HUDEP-2 (cell line): ENCODE measurements at regions not wholly inside any gene's neighbourhood (a gene's known extent, or its start where the extent isn't known, plus 50 kb on each side); places are given as distances from the start of the nearest gene placed in this dataset.
"Not testable (repeated sequence)": the region's sequence is repeated elsewhere in the genome, so short reads cannot be mapped to it uniquely, and the experiment has no call there.

Experiments
- DNase-seq, 76 experiments: peaks; one replicate each; lab custom pipeline; 2025; ENCODE audit not compliant: unreplicated experiment in 76 of 76; lab: John Stamatoyannopoulos, UW

DNA sequence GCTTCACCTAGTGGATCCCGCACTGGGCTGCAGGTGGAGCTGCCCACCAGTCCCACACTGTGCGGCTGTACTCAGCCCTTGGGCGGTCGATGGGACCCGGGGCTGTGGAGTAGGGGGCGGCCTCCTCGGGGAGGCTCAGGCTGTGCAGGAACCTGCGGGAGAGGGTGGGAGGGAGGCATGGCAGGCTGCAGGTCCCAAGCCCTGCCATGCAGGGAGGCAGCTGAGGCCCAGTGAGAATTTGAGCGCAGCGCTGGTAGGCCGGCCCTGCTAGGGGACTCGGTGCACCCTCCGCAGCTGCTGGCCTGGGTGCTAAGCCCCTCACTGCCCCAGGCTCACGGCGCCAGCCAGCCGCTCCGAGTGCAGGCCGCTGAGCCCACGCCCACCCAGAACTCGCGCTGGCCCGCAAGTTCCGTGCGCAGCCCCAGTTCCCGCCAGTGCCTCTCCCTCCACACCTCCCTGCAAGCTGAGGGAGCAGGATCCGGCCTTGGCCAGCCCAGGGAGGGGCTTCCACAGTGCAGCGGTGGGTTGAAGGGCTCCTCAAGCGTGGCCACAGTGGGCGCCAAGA is 1407.6 kb downstream of the EPHA7 start:
- DNase-seq: no peak

DNA sequence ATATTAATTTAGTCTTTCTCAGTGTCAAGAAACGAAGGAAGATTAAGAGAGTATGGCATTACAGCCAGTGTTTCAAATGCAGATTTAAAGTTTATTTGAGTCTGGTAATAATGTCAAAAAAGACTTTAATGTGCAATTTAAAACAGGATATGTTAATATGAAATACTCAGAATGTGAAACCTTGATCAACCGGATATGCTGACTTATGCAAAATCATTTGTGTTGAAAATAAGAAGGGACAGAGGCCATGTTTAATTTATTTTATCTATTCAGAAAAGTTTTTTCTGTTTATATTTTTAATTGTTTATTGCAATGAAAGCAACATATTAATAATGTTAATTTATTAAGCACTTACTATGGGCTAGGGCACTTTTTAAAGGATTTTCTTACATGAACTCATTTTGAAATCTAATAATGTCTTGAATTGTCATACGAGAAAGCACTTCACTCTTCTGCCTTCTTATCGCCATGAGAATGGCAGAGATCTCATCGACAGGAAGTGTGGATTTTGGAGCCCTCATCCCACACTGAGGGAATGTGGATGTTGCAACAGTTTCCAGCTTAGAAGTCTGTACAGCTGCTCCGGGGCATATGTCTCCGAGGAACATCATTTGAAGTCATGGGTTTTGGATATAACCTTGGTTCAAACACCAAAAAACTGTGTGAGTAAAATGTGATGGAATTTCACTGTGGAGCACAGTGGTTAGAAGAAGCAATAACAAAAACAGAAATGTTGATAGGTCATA is 1410.4 kb downstream of the EPHA7 start:
- no peak for DNase-seq

DNA sequence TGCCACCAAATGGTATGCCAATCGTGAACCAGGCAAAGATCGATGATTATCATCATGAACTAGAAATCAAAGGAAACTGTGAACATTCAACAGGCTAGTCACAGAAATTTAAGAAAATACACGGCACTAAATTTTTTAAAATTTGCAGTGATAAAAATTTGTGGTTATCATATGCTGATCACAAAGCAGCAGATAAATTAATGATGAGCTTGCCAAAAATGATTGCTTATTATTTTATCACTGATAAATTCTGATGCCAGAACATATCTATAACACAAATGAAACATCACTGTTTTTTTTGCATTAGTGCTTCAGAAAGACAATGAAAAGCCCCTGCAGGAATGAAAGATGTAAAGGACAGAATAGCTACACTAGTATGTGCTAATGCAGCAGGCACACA is 1413.2 kb upstream of the MAP3K7 start:
- no peak for DNase-seq

DNA sequence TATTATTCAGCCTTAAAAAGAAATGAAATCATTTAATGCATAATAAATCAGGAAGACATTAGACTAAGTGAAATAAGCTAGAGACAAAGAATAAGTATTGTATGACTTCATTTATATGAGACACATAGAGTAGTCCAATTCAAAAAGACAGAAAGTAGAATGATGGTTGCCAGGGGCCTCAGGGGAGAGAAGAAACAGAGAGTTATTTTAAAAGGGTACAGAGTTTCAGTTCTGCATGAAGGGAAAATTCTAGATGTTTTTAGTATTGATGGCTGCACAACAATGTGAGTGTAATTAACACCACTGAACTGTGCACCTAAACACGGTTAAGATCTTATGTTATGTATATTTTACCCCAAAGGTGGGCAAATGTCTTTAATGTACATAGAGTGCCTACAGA is 1407.9 kb upstream of the MAP3K7 start:
- DNase-seq: no peak

DNA sequence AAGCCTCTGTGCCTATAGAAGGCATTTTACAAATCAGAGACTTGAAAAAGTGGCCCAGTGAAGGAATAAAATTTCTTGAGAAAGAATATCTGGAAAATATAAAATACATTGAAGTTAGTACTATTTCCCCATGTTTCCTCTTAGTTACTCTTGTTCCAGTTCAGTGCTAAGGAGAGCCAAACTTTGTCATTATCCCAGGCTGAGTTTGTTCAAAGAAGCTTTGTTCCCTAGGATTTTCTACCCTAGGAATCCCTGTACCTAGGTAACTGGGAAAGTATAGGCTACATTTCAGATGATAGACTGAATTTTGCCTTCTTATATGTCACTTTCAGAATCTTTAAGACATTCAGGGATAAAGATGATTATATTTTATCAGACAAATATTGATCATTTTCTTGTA is 1395.7 kb upstream of the MAP3K7 start:
- no peak for DNase-seq

DNA sequence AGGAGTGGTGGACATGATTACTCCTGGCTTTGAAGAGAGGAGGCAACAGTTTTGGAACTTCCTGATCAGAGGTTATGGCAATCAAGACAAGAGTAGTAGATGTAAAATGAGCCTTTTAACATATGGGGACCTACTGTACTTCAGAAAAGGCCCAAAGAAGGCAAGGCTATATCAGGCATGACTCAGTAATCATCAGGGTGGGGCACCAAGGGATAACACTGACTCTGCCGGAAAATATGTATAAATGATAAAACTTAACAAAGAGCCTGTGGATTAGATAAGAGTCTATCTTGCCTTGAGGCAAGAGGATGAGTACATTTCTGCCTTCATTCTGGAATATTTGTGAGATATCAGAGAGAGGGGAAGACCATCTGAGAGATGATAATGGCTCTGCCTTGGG is 1389.9 kb upstream of the MAP3K7 start:
- peak in 4 of 76 experiments; percentile 37 to 53 (median 43) for DNase-seq

DNA sequence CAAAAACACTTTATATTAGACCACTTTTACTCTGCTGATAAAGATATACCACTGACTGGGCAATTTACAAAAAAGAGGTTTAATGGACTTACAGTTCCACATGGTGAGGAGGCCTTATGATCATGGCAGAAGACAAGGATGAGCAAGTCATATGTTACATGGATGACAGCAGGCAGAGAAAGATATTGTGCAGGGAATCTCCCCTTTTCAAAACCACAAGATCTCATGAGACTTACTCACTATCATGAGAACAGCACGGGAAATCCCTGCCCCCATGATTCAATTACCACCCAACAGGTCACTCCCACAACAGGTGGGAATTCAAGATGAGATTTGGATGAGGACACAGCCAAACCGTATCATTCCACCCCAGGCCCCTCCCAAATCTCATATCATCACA is 1383.8 kb upstream of the MAP3K7 start:
- DNase-seq: no peak

DNA sequence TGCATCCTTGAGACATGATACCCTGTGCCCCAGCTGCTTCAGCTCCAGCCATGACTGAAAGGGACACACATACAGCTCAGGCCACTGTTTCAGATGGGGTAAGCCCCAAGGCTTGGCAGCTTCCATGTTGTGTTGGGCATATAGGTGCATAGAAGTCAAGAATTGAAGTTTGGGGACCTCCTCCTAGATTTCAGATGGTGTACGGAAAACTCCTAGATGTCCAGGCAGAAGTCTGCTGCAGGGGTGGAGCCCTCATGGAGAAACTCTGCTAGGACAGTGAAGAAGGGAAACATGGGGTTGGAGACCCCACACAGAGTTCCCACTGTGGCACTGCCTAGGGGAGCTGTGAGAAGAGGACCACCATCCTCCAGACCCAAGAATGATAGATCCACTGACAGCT is 1379.0 kb upstream of the MAP3K7 start:
- DNase-seq: no peak

DNA sequence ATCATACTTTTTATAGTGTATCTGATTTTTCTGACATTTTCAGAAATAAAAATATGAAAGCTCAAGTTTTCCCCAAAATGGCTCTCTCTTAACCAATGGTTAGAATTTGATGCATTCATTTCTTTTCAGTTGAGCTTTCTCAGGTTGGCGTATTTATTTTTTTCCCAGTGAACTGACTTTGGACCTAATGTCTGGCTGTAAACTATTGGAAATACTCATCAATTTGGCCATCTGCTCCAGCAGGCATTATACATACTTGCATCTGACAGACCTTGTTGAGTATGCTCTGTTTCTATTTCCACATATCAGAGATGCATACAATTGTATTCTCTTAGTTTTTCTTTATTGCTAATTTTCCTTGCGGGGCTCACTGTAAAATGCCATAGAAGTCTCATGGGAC is 1374.8 kb upstream of the MAP3K7 start:
- DNase-seq: no peak

DNA sequence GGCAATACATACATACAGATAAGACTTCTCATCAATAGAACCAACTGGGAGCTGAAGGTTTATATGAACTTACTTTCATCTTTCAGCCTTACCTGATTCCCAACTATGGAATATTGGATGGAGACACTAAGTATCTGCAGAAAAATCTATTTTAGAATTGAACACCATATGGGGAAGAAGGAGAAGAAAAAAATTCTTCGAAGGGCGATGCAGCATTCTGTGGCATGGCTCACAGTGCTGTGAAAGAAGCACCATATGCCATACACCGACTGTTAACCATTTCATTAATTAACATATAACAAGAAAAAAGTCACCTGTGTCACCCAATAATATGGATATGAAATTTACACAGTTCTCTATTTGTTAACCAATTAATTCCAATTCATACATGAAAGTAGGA is 1374.4 kb upstream of the MAP3K7 start:
- DNase-seq: no peak

DNA sequence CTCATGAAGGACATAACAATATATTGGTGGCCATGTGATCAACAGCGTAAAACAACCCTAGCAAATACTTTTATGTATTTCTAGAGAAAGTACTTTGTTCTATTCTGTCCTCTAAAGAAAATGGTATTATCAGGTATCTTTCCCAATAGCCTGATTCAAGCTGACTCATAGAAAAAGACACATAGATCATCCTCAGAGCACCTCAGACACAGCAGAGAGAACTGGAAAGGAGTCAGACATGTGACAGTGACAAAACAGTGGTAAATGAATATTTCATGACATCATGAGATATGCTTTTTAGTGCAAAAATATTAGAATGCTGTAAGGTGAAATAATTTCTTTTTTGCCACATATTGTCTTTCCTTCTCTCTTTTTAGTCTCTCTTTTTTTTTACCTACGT is 1355.0 kb upstream of the MAP3K7 start:
- DNase-seq: no peak

DNA sequence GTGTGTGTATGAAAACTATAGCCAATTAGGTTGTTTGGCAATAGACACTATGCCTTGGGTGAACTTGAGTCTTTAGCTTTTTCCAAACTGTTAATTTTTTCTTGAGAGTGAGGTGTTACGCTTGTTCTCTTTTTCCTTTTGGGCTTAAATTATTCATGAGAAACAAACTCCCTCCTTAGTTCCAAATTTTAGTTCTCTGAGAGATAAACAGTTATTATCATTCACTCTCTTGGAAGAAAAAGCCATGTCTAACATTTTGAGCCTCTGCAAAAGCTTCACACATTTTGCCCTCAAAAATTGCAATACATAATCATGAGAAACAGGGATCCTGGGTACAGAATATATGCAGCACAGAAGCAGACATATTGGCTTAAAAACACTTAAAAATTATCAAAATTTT is 1353.9 kb upstream of the MAP3K7 start:
- DNase-seq: no peak

DNA sequence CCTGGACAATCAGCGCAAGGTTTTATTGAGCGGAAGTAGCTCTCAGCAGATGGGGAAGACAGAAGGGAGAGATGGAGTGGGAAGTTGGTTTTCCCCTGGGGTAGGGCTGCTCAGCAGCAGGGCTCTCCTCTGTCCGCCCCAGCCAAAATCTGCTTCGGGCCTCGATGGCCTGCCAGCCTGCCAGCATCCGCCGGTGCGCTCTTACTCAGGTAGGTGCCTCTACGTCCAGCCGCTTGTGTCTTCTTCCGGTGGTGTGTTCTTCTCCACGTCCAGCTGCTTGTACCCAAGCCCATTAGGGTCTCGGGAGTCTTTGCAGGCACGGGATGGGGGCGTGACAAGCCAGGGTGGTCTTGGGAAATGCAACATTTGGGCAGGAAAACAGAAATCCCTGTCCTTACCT is 1340.0 kb upstream of the MAP3K7 start:
- no peak for DNase-seq

DNA sequence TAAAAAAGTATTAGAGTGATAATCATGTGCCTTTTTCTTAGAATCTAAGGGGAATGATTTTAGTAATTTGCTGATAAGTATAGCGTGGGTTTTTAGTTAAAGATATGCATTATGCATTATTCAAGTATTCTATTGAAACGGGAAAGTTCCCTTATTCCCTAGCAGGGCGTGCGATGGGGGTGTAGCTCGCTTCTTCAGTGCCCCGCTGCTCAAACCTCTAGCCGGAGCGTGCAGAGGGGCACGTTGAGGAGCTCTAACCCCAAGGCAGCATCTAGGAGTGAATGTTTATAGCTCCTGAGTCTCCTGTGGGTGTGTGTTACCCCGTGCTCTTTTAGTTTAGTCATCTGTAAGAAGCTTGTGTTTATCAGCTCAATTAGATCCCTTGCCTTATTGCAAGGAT is 1339.5 kb upstream of the MAP3K7 start:
- no peak for DNase-seq

DNA sequence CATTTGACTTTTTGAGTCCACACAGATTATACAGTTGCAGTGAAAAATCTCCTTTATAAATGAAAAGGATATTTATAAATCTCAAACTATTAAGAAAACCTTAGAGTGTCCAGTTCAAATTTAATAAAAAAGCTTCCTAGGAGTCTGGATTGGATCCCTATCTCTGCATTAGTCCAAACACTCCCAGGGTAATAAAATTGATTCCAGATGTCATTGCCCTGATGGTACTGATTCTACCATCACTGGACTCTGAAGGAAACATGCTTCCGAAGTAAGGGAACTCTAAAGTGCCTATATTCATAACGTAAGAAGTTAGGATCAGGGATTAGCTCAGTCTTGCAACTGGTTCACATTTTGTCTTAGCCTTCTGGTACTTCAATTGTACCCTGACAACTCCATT is 1325.1 kb upstream of the MAP3K7 start:
- no peak for DNase-seq

DNA sequence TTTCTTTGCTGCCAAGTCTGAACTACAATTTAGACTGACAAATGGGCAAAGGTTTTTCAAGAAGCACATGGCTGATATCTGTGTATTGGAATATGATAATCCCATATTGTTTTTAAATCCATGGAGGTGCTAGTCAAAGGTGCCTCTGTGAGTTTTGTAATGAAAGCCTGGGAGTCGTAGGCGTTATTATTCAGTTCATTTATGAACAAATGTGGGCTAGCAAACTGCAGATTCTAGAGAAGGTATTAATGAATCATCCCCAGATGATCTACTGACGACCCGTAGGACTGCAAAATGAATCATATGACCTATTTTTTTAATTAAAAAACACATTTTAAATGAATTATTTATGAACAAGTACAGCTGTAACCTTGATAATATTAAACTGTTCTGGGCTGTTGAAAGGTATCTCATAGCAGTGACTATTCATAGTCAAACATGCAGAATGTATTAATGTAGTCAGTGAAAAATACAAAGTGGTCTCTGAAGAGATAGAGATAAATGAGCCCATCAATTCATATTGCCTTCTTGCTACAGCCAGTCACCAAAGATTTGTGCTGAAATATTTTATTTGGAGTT is 1317.8 kb upstream of the MAP3K7 start:
- DNase-seq: no peak

DNA sequence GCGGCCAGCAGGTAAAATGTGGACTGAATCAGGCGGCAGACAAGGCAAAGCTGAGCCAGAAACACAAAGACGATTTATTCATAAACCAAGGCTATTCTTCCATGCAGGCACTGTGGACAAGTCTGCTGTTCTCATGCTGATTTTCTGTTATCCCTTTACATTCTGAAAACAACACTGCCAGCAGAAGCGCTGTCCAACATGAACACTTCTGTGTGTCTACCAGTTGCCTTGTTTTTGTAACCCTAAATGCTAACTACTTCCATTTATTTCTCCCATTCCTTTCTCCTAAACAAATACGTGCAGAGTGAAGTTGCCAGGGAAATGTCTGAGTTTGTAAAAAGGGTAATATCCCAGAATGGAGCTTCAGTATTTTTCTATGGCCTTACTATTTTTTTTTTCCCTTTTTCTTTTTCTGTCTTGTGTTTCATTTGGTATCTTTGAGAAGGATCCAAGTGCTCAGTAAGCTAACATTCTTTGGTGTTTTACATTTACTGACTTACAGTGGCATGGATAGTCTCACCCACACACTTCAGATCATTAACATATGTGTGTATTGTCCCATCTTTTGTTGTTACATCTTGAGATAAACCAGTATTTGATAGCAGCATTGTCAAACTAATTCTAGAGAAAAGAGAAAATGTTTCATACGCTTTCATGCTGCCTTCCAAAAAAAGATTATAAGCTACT is 1308.9 kb upstream of the MAP3K7 start:
- no peak for DNase-seq

DNA sequence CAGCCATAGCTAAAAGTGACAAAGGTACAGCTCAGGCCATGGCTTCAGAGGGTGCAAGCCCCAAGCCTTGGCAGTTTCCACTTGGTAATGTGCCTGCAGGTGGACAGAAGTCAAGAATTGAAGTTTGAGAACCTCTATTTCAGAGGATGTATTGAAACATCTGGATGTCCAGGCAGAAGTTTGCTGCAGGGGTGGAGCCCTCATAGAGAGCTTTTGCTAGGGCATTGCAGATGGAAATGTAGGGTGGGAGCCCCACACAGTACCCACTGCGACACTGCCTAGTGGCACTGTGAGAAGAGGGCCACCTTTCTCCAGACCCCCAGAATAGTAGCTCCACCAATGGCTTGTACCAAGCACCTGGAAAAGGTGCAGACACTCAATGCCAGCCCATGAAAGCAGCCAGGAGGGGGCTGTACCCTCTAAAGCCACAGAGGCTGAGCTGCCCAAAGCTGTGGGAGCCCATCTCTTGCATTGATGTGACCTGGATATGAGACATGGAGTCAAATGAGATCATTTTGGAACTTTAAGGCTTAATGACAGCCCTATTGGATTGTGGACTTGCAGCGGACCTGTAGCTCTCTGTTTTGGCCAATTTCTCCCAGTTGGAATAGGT is 1299.4 kb upstream of the MAP3K7 start:
- no peak for DNase-seq

DNA sequence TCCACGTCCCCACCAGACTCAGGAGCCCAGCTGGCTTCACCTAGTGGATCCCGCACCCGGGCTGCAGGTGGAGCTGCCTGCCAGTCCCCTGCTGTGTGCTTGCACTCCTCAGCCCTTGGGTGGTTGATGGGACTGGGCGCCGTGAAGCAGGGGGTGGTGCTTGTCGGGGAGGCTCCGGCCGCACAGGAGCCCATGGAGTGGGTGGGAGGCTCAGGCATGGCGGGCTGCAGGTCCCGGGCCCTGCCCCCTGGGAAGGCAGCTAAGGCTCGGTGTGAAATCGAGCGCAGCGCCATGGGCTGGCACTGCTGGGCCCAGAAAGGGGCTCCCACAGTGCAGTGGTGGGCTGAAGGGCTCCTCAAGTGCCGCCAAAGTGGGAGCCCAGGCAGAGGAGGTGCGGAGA is 1294.9 kb upstream of the MAP3K7 start:
- DNase-seq: not testable (repeated sequence)

DNA sequence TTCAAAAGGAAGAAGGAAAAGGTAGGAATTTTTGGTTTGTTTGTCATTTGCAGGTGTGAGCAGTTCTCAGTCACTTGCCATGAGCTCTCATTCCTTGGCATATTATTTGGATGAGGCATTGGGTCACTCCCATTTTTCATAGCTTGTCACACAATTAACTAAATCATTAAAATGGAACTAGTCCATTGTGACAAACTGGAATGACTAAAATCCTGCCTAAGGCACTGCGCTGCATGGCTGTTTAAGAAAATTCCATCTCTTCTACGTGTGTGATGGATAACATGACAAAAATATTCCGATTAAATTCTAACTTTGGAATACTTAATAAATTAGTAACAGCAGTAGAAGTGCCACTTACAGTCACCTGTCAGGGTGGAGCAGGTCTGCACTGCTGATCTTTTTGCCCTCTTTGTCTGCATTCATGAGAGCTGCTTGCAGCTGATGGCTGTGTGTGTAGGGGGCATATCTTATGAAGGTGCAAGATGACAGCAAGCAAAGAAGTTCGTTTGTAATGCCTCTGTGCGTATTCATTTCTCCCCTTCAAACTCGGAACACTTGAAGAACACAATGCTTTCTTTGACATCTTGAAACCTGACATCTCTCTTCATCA is 1292.6 kb upstream of the MAP3K7 start:
- no peak for DNase-seq

DNA sequence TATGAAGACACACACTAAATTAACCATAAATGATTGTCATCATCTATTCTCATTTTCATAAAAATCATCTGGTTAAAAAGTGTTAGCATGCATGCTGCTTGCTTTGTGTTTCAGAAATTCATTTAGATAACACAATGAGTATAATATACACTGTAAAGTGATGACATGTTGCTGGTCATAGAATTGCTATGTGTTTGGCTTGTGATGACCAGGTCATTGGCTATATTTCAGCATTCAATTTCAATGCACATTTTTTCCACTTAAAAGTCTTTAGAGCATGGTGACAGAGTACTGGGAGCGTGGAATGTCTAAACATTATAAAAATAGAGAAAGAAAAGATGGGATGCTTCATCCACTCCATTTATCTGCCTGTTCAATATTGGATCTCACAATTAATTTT is 1291.1 kb upstream of the MAP3K7 start:
- DNase-seq: no peak
